Memory B cell (primary cell): ENCODE measurements at regions not wholly inside any gene's neighbourhood (a gene's known extent, or its start where the extent isn't known, plus 50 kb on each side); places are given as distances from the start of the nearest gene placed in this dataset.

ENCODE experiments used
- ATAC-seq: fragments of 150-1000 bp; cut with Tn5 transposase; 2 replicates; pipeline ENCODE4 v1.10.0; 2021; ENCODE audit warnings: low read depth, mild to moderate bottlenecking, moderate library complexity
- DNase-seq, 2 donors: peaks; one replicate each; pipeline ENCODE4 v3.0.0; 2022; ENCODE audit warnings: low spot score in 2 of 2
- H3K27ac Mint-ChIP-seq: one replicate; pipeline ENCODE4 v1.8.0; 2022; ENCODE audit warnings: mild to moderate bottlenecking, moderate library complexity, mixed read lengths
- H3K27me3 Mint-ChIP-seq: one replicate; pipeline ENCODE4 v1.8.0; 2022; ENCODE audit warnings: mixed read lengths
- H3K36me3 Mint-ChIP-seq: one replicate; pipeline ENCODE4 v1.8.0; 2022; ENCODE audit warnings: mild to moderate bottlenecking, mixed read lengths
- H3K4me1 Mint-ChIP-seq: one replicate; pipeline ENCODE4 v1.8.0; 2022; ENCODE audit warnings: mixed read lengths
- H3K4me3 Mint-ChIP-seq: one replicate; pipeline ENCODE4 v1.8.0; 2022; ENCODE audit warnings: mild to moderate bottlenecking, moderate library complexity, mixed read lengths
- H3K9me3 Mint-ChIP-seq: one replicate; pipeline ENCODE4 v1.8.0; 2022; ENCODE audit warnings: mixed read lengths

DNA sequence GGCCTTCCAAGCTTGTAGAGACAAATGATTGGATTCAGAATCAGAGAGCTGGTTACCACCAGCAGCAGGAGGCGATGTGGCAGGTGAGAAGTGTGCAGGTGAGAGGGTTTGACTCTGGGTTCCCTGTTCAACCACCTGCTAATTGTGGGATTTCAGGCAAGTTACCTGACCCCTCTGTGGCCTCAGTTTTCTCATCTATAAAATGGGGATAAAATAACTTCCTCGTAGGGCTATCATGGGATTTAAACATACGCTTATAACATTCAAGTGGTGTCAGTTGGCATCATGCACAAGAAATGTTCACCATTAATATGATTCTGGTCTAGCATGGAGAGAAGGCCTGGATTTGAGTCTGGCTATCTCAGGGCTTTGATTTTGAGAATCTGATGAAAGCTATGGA is 143.8 kb upstream of the MYL2 start:
- no peak for ATAC-seq
- DNase-seq, result no peak
- Mint-ChIP-seq H3K27me3 (no peaks in the 10 kb centered on the region), H3K27ac (no peak overlapping the region), H3K4me1 (no peaks in the 10 kb centered on the region), H3K9me3 (no peaks in the 10 kb centered on the region), H3K36me3 (no peaks in the 10 kb centered on the region), H3K4me3 (no peak overlapping the region)

DNA sequence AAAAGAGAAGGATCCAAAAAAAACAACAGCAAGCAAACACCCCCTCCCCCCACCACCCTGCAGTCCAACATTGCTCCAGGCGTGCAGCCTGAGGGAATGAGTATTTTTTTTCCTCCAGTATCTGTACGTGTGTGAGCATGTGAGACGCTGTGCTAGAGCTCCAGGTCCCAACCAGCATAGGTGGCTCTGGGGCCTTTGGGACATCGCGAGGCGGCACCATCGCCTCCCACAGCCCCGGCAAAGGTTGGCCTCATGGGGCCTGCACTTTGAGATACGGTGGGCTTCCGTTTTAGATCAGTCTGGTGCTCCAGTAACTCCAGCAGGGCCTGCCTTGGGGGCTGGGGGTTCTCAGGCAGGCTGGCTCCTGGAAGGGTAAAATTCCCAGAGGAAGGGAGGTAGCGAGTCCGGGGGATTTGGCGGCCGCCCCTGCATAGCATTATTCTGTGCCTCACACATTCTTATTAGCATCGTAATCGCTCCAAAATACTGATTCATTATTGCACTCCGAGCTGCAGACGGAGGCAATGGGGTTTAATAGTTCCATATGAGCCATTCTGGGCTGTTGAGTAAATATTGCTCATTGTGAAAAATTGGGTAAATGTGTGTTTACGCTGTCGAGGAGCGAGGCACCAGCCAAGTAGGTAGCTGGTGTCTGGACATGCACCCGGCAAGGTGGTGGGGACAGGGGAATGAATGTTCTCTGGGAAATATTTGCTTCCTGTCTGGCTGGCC is 143.1 kb upstream of the MYL2 start:
- H3K36me3 Mint-ChIP-seq, result no peaks in the 10 kb centered on the region
- H3K27ac Mint-ChIP-seq, result no peak overlapping the region
- ATAC-seq (no peak), DNase-seq (no peak)
- H3K4me1 Mint-ChIP-seq, result peaks cover under 1% of the 10 kb centered on the region
- H3K27me3 Mint-ChIP-seq, result no peaks in the 10 kb centered on the region
- no peak overlapping the region for H3K4me3 Mint-ChIP-seq
- H3K9me3 Mint-ChIP-seq, result no peaks in the 10 kb centered on the region

DNA sequence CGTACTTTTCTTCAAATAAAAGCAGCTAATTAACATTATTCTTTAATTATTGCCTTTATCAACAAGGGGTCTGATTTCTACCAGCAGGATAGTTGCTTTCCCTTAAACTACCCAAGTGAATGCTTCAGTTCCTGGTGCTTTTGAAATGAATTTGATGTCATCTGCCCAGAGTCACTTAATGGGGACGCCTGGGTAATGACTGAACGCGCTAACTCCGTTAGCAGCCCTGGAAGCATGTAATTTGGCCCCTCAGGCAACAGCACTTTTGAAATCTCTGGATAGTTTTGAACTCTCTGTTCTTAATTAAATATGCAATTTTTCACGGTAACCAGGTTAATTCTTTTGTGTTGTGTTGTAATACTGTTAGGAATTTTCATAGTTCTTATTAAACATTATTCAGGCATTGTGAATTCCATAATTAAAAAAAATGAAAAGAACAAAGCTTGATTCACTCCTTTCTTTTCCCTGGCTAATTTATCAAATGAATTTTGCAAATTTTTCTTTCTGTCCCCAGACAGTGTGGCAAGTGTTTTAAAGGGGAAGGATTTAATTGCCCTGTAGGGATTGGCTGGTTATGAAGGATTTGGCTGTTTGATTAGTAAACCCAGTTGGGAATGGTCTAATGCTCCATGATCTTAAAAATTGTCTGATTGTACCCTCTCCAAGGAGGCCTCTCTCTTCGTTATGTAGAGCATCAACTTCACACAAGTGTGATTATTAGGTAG is 137.5 kb upstream of the MYL2 start:
- H3K9me3 Mint-ChIP-seq, result peaks cover 10% of the 10 kb centered on the region
- H3K36me3 Mint-ChIP-seq, result peaks cover 9% of the 10 kb centered on the region
- H3K27me3 Mint-ChIP-seq, result peaks cover 2% of the 10 kb centered on the region
- peak overlapping the region; percentile 38 for H3K4me3 Mint-ChIP-seq
- DNase-seq (no peak), ATAC-seq (no peak)
- H3K27ac Mint-ChIP-seq, result peak overlapping the region; percentile 90
- peaks cover 16% of the 10 kb centered on the region for H3K4me1 Mint-ChIP-seq

DNA sequence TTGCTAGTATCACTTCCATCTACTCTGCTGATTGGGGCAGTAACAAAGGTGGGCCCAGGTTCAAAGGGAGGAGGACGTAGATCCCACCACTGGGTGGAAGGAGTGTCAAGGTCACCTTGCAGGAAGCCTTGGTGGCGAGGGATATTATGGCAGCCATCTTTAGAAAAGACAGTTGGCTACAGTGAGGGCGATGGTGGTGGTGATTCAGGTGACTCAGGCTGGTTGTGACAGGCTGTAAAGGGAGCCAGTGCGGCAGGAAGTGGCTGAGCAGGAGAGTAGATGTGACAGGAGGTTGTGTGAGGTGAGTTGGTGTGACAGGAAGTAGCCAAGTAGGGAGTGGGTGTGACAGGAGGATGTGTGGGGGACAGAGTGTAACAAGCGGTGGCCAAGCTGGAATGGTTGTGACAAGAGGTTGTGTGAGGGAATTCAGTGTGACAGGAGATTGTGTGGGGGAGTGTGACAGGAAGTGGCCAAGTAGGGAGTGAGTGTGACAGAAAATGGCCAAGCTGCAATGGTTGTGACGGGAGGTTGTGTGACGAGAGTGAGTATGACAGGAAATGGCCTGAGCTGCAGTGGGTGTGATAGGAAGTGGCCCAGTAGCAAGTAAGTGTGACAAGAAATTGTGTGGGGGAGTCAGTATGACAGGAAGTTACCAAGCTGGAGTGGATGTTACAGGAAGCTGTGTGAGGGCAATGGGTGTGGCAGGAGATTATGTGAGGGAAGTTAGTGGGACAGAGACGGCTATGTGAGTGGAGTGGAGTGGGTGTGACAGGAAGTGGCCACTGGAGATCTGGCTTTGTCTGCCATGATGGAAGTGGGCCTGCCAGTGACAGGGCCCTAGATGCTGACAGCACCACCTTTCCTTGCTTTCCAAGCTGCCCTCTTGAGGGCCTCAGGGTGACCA is 136.5 kb upstream of the MYL2 start:
- Mint-ChIP-seq H3K9me3 (peaks cover 10% of the 10 kb centered on the region), H3K27ac (peak overlapping the region; percentile 90), H3K36me3 (peaks cover 9% of the 10 kb centered on the region), H3K27me3 (peaks cover 2% of the 10 kb centered on the region), H3K4me3 (peak overlapping the region; percentile 46), H3K4me1 (peaks cover 16% of the 10 kb centered on the region)
- no peak for DNase-seq
- peak; percentile 71 for ATAC-seq

DNA sequence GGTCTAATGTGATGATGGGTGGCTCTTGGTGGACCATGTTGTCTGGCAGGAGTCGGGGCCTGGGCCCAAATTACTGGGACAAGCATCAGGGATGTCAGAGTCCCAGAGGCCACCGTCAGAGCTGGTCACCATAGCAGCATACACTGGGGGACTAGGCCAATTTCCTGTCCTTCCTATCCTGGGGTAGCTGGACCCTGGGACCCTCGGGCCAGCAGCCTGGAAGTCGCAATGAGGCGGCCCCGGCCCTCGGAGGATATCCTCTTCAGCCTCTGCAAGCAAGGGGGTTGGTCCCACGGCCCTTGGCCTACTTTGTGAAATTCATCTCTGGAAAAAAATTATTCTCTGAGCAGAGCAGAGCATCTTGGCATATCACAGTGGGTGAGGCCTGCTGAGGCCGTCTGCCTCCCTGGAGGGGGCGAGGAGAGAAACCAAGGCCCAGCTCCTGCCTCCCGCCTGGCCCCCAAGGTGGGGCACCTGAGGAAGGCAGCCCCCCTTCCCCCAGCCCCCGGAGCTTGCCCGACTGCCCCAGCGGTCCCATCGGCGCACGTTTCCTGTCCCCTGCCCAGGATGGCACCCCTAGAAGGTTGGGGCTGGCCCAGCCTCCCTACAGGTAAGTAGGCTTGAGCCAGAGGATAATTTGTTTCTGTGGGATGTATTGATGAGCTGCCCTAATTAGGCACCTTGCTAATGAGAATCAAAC is 135.0 kb upstream of the MYL2 start:
- no peak for DNase-seq
- Mint-ChIP-seq H3K36me3 (peaks cover 9% of the 10 kb centered on the region), H3K27ac (no peak overlapping the region), H3K9me3 (peaks cover 10% of the 10 kb centered on the region), H3K4me3 (no peak overlapping the region), H3K4me1 (peaks cover 16% of the 10 kb centered on the region), H3K27me3 (peaks cover 2% of the 10 kb centered on the region)
- no peak for ATAC-seq

- H3K9me3 Mint-ChIP-seq, result no peaks in the 10 kb centered on the region
- no peak overlapping the region for H3K27ac Mint-ChIP-seq
- no peak overlapping the region for H3K4me3 Mint-ChIP-seq
- no peaks in the 10 kb centered on the region for H3K4me1 Mint-ChIP-seq
- peaks cover 9% of the 10 kb centered on the region for H3K27me3 Mint-ChIP-seq
- ATAC-seq, result no peak
- DNase-seq, result no peak
- no peaks in the 10 kb centered on the region for H3K36me3 Mint-ChIP-seq
These were observed 128.6 kb upstream of the MYL2 start for GRCh38 chr12:111048991-111049390.

- H3K9me3 Mint-ChIP-seq, result no peaks in the 10 kb centered on the region
- peaks cover 7% of the 10 kb centered on the region for H3K27me3 Mint-ChIP-seq
- no peak overlapping the region for H3K27ac Mint-ChIP-seq
- ATAC-seq, result no peak
- no peaks in the 10 kb centered on the region for H3K4me1 Mint-ChIP-seq
- no peak overlapping the region for H3K4me3 Mint-ChIP-seq
- DNase-seq, result no peak
- H3K36me3 Mint-ChIP-seq, result no peaks in the 10 kb centered on the region
These were observed 126.5 kb upstream of the MYL2 start for GRCh38 chr12:111046896-111047295.

- ATAC-seq, result no peak
- no peak overlapping the region for H3K27ac Mint-ChIP-seq
- H3K36me3 Mint-ChIP-seq, result no peaks in the 10 kb centered on the region
- no peak for DNase-seq
- H3K4me3 Mint-ChIP-seq, result no peak overlapping the region
- peaks cover 7% of the 10 kb centered on the region for H3K27me3 Mint-ChIP-seq
- H3K9me3 Mint-ChIP-seq, result no peaks in the 10 kb centered on the region
- no peaks in the 10 kb centered on the region for H3K4me1 Mint-ChIP-seq
These were observed 125.6 kb upstream of the MYL2 start for GRCh38 chr12:111045941-111046340.

DNA sequence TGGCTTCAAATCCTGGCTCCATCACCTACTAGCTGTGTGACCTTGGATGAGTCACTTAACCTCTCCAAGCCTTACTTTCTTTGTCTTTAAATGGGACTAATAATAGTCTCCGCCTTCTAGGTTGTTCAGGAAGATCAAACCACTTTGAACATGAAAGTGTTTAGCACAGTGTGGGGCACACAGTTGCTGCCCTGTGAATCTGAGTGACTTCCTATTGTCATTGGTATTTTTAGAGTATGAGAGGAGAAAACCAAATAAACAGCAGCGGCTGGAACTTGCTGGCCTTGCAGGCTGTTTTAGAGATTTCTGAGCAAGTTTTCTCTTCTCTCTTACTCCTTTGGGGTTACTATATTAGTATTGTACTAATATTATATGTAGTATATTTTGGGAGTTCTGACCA is 120.7 kb upstream of the MYL2 start:
- Mint-ChIP-seq H3K9me3 (no peaks in the 10 kb centered on the region), H3K36me3 (no peaks in the 10 kb centered on the region), H3K27ac (no peak overlapping the region), H3K27me3 (peaks cover 11% of the 10 kb centered on the region), H3K4me1 (peaks cover 4% of the 10 kb centered on the region), H3K4me3 (no peak overlapping the region)
- ATAC-seq, result no peak
- no peak for DNase-seq

DNA sequence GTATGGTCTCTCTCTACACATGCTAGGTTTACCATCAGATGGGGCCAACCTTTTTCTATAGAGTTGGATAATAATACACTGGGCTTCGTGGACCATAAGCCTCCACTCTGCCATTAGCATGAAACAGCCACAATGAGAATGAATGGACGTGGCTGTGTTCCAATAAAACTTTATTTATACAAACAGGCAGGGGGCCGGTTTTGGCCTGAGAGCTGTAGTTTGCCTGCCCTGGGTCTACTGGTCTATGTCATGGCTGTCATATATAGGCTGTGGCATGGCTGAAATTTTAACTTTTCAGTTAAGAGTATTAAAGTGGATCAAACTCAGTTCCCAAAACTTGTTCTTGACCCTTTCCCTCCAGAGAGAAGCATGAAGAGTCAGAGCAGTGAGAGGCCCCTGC is 120.3 kb upstream of the MYL2 start:
- Mint-ChIP-seq H3K36me3 (no peaks in the 10 kb centered on the region), H3K4me3 (no peak overlapping the region), H3K9me3 (no peaks in the 10 kb centered on the region), H3K27me3 (peaks cover 11% of the 10 kb centered on the region), H3K27ac (no peak overlapping the region), H3K4me1 (peaks cover 7% of the 10 kb centered on the region)
- ATAC-seq (no peak), DNase-seq (no peak)

- Mint-ChIP-seq H3K27me3 (peaks cover 14% of the 10 kb centered on the region), H3K36me3 (peaks cover 3% of the 10 kb centered on the region), H3K4me1 (peaks cover 11% of the 10 kb centered on the region), H3K27ac (no peak overlapping the region), H3K9me3 (no peaks in the 10 kb centered on the region), H3K4me3 (no peak overlapping the region)
- DNase-seq, result no peak
- no peak for ATAC-seq
These were observed 118.6 kb upstream of the MYL2 start for GRCh38 chr12:111038941-111039340.

DNA sequence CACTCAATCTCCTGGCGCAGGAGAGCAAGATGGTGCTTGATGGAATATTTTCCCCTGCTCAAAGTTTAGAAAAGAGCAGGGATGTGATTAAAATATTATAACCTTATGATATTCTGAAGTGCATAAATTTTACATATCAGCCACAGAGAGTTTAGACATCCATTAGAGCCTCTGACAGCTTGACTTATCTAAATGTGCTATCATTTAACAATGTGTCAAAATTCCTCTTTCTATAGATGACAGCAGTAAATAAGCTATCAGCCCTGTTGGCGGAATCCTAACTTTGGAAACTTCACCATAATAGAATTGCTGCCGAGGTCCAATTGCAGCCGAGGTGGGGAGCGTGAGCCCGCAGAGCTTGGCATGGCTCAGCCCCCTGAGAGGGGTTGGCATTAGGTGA is 117.7 kb upstream of the MYL2 start:
- peaks cover 3% of the 10 kb centered on the region for H3K36me3 Mint-ChIP-seq

DNA sequence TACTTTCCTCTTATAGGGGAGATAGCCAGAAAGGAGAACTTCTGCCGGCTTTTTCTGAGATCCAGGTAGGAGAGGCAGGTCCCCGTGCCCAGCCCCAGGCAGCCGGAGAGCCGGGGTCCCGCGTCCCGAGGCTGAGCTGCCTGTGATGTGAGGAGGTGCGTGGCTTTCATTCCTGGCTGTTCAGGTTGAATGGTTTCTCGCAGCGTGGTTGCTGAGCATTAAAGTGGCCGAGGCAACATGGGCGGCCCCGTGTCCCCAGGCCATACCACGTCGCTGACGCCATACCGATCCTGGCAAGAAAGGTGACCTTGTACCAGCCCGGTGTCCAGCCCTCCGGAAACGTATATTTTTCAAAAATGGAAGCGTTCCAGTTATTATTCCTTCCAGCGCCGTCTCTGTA is 116.7 kb upstream of the MYL2 start:
- Mint-ChIP-seq H3K27me3 (peaks cover 19% of the 10 kb centered on the region), H3K9me3 (no peaks in the 10 kb centered on the region), H3K36me3 (peaks cover 3% of the 10 kb centered on the region), H3K4me1 (peaks cover 15% of the 10 kb centered on the region), H3K4me3 (no peak overlapping the region), H3K27ac (no peak overlapping the region)
- DNase-seq (no peak), ATAC-seq (no peak)

More for the DNA sequence above, 117.7 kb upstream of the MYL2 start:
- Mint-ChIP-seq H3K4me3 (no peak overlapping the region), H3K27me3 (peaks cover 14% of the 10 kb centered on the region), H3K4me1 (peaks cover 11% of the 10 kb centered on the region), H3K9me3 (no peaks in the 10 kb centered on the region), H3K27ac (no peak overlapping the region)
- no peak for DNase-seq
- ATAC-seq, result no peak
